Body of pancreas (tissue), 4 donors: ENCODE measurements at regions not wholly inside any gene's neighbourhood (a gene's known extent, or its start where the extent isn't known, plus 50 kb on each side); places are given as distances from the start of the nearest gene placed in this dataset.

ENCODE experiments used
- ATAC-seq: fragments of 150-250 bp; one replicate; pipeline ENCODE4 v1.9.1; 2016
- DNase-seq, 4 donors: peaks; one replicate each; pipeline ENCODE4 v3.0.0-alpha.2; 2019
- H3K27ac ChIP-seq, 4 donors: fragments of 200-600 bp; sonication (generic); 1 replicate in 3 of 4; 2 replicates in 1 of 4; pipeline versions ENCODE4 v1.5.1 to v1.6.1; 2016 to 2019; ENCODE audit warnings: mild to moderate bottlenecking in 1 of 4, mixed read lengths in 1 of 4, moderate library complexity in 1 of 4
- H3K27me3 ChIP-seq, 2 donors: fragments of 200-600 bp; sonication (generic); one replicate each; pipeline ENCODE4 v1.6.0; 2016; ENCODE audit warnings: mild to moderate bottlenecking in 1 of 2
- H3K36me3 ChIP-seq, 2 donors: fragments of 200-600 bp; sonication (generic); replicated peaks in 1 of 2; 2 replicates each; pipeline ENCODE4 v1.5.1; 2016; ENCODE audit warnings: low read depth in 2 of 2; ENCODE audit not compliant: insufficient read depth in 1 of 2
- H3K4me1 ChIP-seq: fragments of 200-600 bp; sonication (generic); one replicate; pipeline ENCODE4 v1.6.0; 2016
- H3K4me3 ChIP-seq, 2 donors: fragments of 200-600 bp; sonication (generic); 1 replicate in 1 of 2; 2 replicates in 1 of 2; pipeline ENCODE4 v1.5.1; 2016 to 2019
- H3K9me3 ChIP-seq, 3 donors: fragments of 200-600 bp; sonication (generic); 1 replicate in 2 of 3; 2 replicates in 1 of 3; pipeline ENCODE4 v1.5.1; 2016
- POLR2A ChIP-seq, 3 donors: fragments of 450-650 bp; IDR thresholded peaks; one replicate each; pipeline ENCODE4 v1.6.1; 2016; ENCODE audit warnings: antibody characterized with exemption in 3 of 3, mild to moderate bottlenecking in 2 of 3
- WGBS, 2 donors: methylation state at CpG; one replicate each; pipeline ENCODE4 v1.1.5; 2017; 5-methylcytosine and 5-hydroxymethylcytosine counted together
- intact Hi-C: fragments of 100-400 bp; cut with DNase I; formaldehyde crosslinking; loops from one replicate; pipeline ENCODE4 v1.15.1; 2023
- TF ChIP-seq, protein P1 (sequence below), 7 experiments: fragments of 450-650 bp in 4 of 7; fragments of 200-600 bp in 3 of 7; sonication (generic) in 3 of 7; IDR thresholded peaks; one replicate each; pipeline ENCODE4 v1.5.1; 2016 to 2019; ENCODE audit warnings: antibody characterized with exemption in 7 of 7

DNA sequence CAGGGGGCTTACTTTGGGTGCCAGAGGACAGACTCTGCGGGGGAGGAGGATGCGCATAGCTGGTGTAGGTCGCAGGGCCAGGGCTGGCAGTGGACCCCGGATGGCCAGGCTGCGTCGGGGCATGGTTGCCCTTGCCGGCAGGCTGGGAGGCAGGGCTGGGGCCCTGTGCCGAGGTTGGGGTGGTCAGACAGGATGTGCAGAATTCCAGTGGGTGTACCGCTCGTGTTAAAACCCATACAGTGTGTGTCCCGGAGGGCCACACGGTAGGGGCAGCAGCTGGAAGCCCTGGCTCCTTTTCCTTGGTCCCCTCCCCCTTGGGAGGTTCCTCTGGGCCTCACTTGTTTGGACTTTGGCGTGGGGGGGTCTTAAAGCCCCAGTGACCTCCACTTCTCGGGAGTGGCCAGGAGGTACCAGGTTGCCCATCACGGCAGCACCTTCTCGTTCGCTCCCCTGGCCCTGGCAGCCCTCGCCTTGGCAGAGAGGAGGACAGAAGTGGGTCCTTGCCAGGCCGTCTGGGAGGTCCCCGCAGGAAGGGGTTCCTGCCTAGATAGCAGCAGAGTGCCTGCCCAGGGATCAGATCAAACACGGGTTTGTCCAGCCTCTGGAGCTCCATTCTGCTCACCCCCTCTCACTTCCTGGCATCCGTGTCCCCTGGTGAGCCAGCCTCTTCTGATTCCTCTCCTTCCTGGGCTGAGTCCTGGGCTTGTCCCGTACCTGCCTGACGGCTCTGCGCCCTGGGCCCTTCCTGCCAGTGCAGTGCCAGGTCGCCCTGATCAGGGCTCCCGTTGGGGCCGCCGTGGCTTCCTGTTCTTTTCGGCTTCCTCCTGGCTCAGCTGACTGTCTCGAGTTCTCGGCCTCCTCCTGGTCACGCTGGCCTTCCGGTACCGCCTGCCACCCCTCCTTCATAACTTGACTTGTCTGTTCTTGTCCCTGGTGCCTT lies 56.7 kb upstream of the HGFAC start:
- Histone ChIP-seq H3K27ac (peak overlapping the region in 3 of 4 donors; percentile 67 to 79 (median 75)), H3K4me1 (peaks cover 23% of the 10 kb centered on the region), H3K36me3 (no peaks in the 10 kb centered on the region), H3K9me3 (peaks cover 0 to 3% (median 0%) of the 10 kb centered on the region in 3 donors), H3K4me3 (no peak overlapping the region), H3K27me3 (no peaks in the 10 kb centered on the region)
- intact Hi-C loops: no loop called here
- DNase-seq (peak; percentile 57 to 87 (median 74)), ATAC-seq (peak; percentile 80)
- TF ChIP-seq, protein P1, sequence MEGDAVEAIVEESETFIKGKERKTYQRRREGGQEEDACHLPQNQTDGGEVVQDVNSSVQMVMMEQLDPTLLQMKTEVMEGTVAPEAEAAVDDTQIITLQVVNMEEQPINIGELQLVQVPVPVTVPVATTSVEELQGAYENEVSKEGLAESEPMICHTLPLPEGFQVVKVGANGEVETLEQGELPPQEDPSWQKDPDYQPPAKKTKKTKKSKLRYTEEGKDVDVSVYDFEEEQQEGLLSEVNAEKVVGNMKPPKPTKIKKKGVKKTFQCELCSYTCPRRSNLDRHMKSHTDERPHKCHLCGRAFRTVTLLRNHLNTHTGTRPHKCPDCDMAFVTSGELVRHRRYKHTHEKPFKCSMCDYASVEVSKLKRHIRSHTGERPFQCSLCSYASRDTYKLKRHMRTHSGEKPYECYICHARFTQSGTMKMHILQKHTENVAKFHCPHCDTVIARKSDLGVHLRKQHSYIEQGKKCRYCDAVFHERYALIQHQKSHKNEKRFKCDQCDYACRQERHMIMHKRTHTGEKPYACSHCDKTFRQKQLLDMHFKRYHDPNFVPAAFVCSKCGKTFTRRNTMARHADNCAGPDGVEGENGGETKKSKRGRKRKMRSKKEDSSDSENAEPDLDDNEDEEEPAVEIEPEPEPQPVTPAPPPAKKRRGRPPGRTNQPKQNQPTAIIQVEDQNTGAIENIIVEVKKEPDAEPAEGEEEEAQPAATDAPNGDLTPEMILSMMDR (IDR thresholded peaks at IDR 0.05): no peak
- TF ChIP-seq POLR2A (IDR thresholded peaks at IDR 0.05): peak in 2 of 3 donors; percentile 28 to 65
- WGBS, 2 donors: 44 to 62% methylated on average over 23 to 35 of the region's 35 CpGs

DNA sequence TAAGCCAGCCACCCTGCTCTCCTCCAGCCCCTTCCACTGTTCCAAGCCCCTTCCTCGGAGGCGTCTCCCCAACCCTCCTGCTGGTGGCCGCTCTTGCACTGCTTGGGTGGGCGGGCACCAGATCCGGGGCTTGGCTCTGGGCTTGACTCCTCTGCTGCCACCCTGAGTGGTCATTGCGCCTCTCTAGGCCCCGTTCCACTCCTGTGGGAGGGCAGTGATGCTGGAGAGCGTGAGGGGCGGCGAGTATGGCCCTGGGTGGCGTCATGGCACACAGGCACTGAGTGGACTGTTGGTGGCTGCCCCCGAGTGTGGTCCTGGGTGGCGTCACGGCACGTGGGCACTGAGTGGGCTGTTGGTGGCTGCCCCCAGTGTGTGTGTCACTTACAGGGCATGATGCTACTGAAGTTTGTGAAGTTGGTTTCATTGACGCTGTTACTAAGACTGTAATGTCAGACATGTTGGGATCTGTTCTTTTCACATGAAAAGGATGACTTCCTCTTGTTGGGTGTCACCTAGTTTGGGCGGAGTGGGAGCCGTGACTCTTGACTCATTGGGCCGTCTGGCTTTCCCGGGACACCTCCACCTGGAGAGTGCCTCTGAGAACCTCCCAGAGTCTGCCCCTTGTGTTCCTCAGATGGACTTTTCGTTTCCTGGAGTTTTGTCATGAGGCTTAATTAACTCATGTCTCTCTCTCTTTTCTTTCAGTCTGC lies 55.9 kb upstream of the HGFAC start:
- TF ChIP-seq, protein P1 (IDR thresholded peaks at IDR 0.05): no peak
- no peak for TF ChIP-seq POLR2A (IDR thresholded peaks at IDR 0.05)
- Histone ChIP-seq H3K4me1 (peaks cover 23% of the 10 kb centered on the region), H3K27me3 (no peaks in the 10 kb centered on the region), H3K27ac (peak overlapping the region in 2 of 4 donors; percentile 75 to 79), H3K36me3 (no peaks in the 10 kb centered on the region), H3K9me3 (no peaks in the 10 kb centered on the region), H3K4me3 (no peak overlapping the region)
- intact Hi-C loops: no loop called here
- DNase-seq: no peak
- no peak for ATAC-seq
- 79 to 88% methylated on average over 21 of the region's 21 CpGs for WGBS, 2 donors

DNA sequence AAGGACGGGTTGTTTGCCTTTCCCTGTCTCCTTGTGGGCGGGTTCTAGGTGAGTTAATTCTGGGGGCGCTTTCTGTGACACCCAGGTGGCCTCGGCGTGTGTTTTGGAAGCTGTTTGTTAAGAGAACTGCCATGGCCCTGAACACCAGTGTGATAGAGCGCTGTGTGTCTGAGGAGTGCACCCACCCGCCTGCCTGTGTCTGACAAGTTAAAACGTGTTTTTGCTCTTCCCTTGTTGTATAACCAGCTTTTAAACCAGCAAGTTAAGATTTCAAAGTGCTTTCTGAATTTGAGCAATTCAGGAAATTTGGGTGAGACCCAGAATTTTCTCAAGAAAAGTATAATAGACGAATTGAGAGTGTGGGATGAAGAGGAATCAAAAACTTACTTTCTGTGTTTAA lies 55.2 kb upstream of the HGFAC start:
- ATAC-seq: no peak
- TF ChIP-seq, protein P1 (IDR thresholded peaks at IDR 0.05): no peak
- TF ChIP-seq POLR2A (IDR thresholded peaks at IDR 0.05): no peak
- H3K27ac ChIP-seq: no peak overlapping the region
- no peaks in the 10 kb centered on the region for H3K36me3 ChIP-seq
- intact Hi-C loops: no loop called here
- no peak for DNase-seq
- H3K9me3 ChIP-seq: no peaks in the 10 kb centered on the region
- H3K4me3 ChIP-seq: no peak overlapping the region
- WGBS, 2 donors: 68 to 71% methylated on average over 9 of the region's 9 CpGs
- H3K4me1 ChIP-seq: peaks cover 23% of the 10 kb centered on the region
- no peaks in the 10 kb centered on the region for H3K27me3 ChIP-seq

DNA sequence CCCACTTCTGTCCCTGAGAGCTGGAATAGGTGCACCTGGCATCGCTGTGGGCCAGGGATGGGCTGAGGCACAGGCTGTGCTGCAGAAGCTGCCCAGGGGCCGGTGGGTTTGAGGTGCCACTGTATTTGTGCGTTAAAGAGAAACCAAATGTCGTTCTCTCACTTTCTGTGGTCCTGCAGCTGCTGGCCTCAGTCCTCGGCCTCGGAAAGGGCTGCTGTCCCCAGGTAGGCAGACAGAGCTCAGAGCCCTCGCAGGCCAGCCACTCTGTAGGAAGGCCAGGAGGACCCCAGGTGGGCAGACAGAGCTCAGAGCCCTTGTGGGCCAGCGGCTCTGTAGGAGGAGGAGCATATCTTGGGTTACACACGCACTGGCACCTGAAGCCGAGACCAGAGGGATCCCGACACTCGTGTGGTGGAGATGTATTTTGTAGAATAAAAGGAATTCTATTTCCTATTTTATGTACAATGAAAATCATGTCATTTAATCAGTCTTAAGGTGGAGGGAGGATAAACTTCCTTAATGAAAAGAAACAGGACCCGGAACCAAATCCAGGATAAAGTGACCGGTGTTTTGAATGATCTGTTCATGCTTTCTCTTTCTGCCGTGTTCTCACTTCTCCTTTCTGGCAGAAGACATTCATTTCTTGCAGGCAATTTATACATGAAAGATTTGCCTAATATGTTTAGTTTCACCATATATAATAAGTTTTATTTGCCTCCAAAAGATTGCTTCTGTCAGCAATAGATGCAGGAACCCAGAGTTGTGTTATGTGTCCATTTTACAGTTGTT lies 54.4 kb upstream of the HGFAC start:
- Histone ChIP-seq H3K4me3 (no peak overlapping the region), H3K36me3 (no peaks in the 10 kb centered on the region), H3K4me1 (peaks cover 23% of the 10 kb centered on the region), H3K9me3 (no peaks in the 10 kb centered on the region), H3K27ac (peak overlapping the region in 2 of 4 donors; percentile 1 to 75), H3K27me3 (no peaks in the 10 kb centered on the region)
- ATAC-seq (no peak), DNase-seq (no peak)
- intact Hi-C loops: no loop called here
- WGBS, 2 donors: 76 to 88% methylated on average over 13 to 15 of the region's 15 CpGs
- TF ChIP-seq, protein P1 (IDR thresholded peaks at IDR 0.05): no peak
- TF ChIP-seq POLR2A (IDR thresholded peaks at IDR 0.05): no peak
